B cell (primary cell): ENCODE measurements at regions not wholly inside any gene's neighbourhood (a gene's known extent, or its start where the extent isn't known, plus 50 kb on each side); places are given as distances from the start of the nearest gene placed in this dataset.

Experiments
- ATAC-seq: fragments of 200-7000 bp; cut with Tn5 transposase; one replicate; pipeline ENCODE4 v1.10.0; 2021; ENCODE audit warnings: low read depth, mild to moderate bottlenecking, moderate number of reproducible peaks, moderate library complexity
- CTCF ChIA-PET: fragments of 350-600 bp; sonication (Branson Sonifier 250); formaldehyde crosslinking; loops from one replicate; lab custom pipeline; 2021; ENCODE audit warnings: antibody characterized with exemption, inconsistent platforms; lab: Charles Lee
- POLR2A ChIA-PET: fragments of 350-600 bp; sonication (Branson Sonifier 250); formaldehyde crosslinking; loops from one replicate; lab custom pipeline; 2021; ENCODE audit warnings: antibody characterized with exemption; lab: Charles Lee
- DNase-seq: peaks from one replicate; pipeline ENCODE4 v3.0.0; 2013
- H2AFZ ChIP-seq: 2 replicates; pipeline ENCODE4 v1.6.1; 2012; ENCODE audit warnings: mild to moderate bottlenecking, low read depth, low read length; ENCODE audit not compliant: insufficient read depth, poor library complexity, severe bottlenecking
- H3K27ac ChIP-seq, 2 donors: 1 replicate in 1 of 2; 2 replicates in 1 of 2; pipeline ENCODE4 v1.5.1; 2012 to 2013; ENCODE audit warnings: low read length in 2 of 2, mild to moderate bottlenecking in 2 of 2, moderate library complexity in 1 of 2
- H3K27me3 ChIP-seq, 4 experiments: fragments of 200-600 bp in 1 of 4; sonication (generic) in 1 of 4; replicated peaks in 1 of 4; 1 replicate in 2 of 4; 2 replicates in 2 of 4; pipeline versions ENCODE4 v1.6.1 to v1.7.0; 2013 to 2016; ENCODE audit warnings: low read length in 3 of 4, mild to moderate bottlenecking in 2 of 4, mixed read lengths in 1 of 4, moderate library complexity in 1 of 4; ENCODE audit not compliant: insufficient read depth in 4 of 4, control insufficient read depth in 3 of 4; ENCODE audit errors: control extremely low read depth in 1 of 4
- H3K36me3 ChIP-seq, 2 experiments: replicated peaks in 1 of 2; 1 replicate in 1 of 2; 2 replicates in 1 of 2; pipeline versions ENCODE4 v1.6.1 to v1.7.1; 2013; ENCODE audit warnings: low read length in 1 of 2; ENCODE audit not compliant: insufficient read depth in 2 of 2, control insufficient read depth in 1 of 2; ENCODE audit errors: control extremely low read depth in 1 of 2, extremely low read depth in 1 of 2
- H3K4me1 ChIP-seq, 2 donors: fragments of 200-600 bp in 1 of 2; sonication (generic) in 1 of 2; 1 replicate in 1 of 2; 2 replicates in 1 of 2; pipeline versions ENCODE4 v1.5.1 to v1.6.1; 2013 to 2017; ENCODE audit warnings: low read length in 2 of 2; ENCODE audit not compliant: control insufficient read depth in 2 of 2, insufficient read depth in 2 of 2
- H3K4me2 ChIP-seq: replicated peaks from 2 replicates; pipeline ENCODE3; 2012; ENCODE audit warnings: mild to moderate bottlenecking, low read depth, low read length; ENCODE audit not compliant: poor library complexity, severe bottlenecking
- H3K4me3 ChIP-seq, 5 experiments: fragments of 200-600 bp in 1 of 5; sonication (generic) in 1 of 5; 1 replicate in 3 of 5; 2 replicates in 2 of 5; pipeline versions ENCODE4 v1.5.1 to v1.7.0; 2011 to 2016; ENCODE audit warnings: low read length in 4 of 5, mild to moderate bottlenecking in 4 of 5, low read depth in 2 of 5, control low read depth in 1 of 5, moderate library complexity in 1 of 5; ENCODE audit not compliant: insufficient read depth in 1 of 5; ENCODE audit errors: control extremely low read depth in 1 of 5, extremely low read depth in 1 of 5
- H3K79me2 ChIP-seq: fragments of 200-600 bp; sonication (generic); one replicate; pipeline ENCODE4 v1.6.0; 2016; ENCODE audit warnings: low read length; ENCODE audit not compliant: control insufficient read depth, insufficient read depth
- H3K9ac ChIP-seq: fragments of 200-600 bp; sonication (generic); 2 replicates; pipeline ENCODE4 v1.6.1; 2017; ENCODE audit warnings: mild to moderate bottlenecking, low read length, moderate library complexity
- H3K9me3 ChIP-seq, 3 donors: one replicate each; pipeline versions ENCODE4 v1.6.1 to v1.7.1; 2013; ENCODE audit warnings: low read length in 2 of 3; ENCODE audit not compliant: control insufficient read depth in 2 of 3, insufficient read depth in 1 of 3; ENCODE audit errors: control extremely low read depth in 1 of 3
- H4K20me1 ChIP-seq: 2 replicates; pipeline ENCODE4 v1.6.0; 2012; ENCODE audit warnings: mild to moderate bottlenecking, low read length; ENCODE audit not compliant: insufficient read depth, control insufficient read depth, poor library complexity, severe bottlenecking
- H3K27ac Mint-ChIP-seq: one replicate; pipeline ENCODE4 v1.8.0; 2021; ENCODE audit warnings: mixed read lengths
- H3K27me3 Mint-ChIP-seq: one replicate; pipeline ENCODE4 v1.8.0; 2021; ENCODE audit warnings: mixed read lengths
- H3K4me1 Mint-ChIP-seq: one replicate; pipeline ENCODE4 v1.8.0; 2021; ENCODE audit warnings: mixed read lengths
- H3K4me3 Mint-ChIP-seq: one replicate; pipeline ENCODE4 v1.8.0; 2021; ENCODE audit warnings: mixed read lengths
- H3K9me3 Mint-ChIP-seq: one replicate; pipeline ENCODE4 v1.8.0; 2022; ENCODE audit warnings: mixed read lengths; ENCODE audit not compliant: insufficient read depth
- CTCF ChIP-seq: fragments of 200-600 bp; IDR thresholded peaks from one replicate; pipeline ENCODE4 v1.8.0; 2022; ENCODE audit warnings: antibody characterized with exemption, mild to moderate bottlenecking
- EZH2 ChIP-seq: IDR thresholded peaks from 2 replicates; pipeline ENCODE4 v1.6.1; 2012; ENCODE audit warnings: borderline replicate concordance, low read depth, mild to moderate bottlenecking, moderate library complexity, low read length; ENCODE audit not compliant: insufficient read depth, poor library complexity, severe bottlenecking
- WGBS: methylation state at CpG from one replicate; pipeline ENCODE4 v1.1.5; 2013; ENCODE audit warnings: missing lambda C conversion rate; ENCODE audit not compliant: insufficient coverage; 5-methylcytosine and 5-hydroxymethylcytosine counted together
- intact Hi-C: fragments of 100-400 bp; cut with micrococcal nuclease; formaldehyde crosslinking; loops from one replicate; pipeline ENCODE4 v1.10.0; 2022

GRCh38 chr6:79863566-79863965 is 83.8 kb downstream of the ELOVL4 start:
- no peak overlapping the region for H3K9ac ChIP-seq
- Mint-ChIP-seq H3K9me3 (no peaks in the 10 kb centered on the region), H3K27ac (no peak overlapping the region), H3K27me3 (no peaks in the 10 kb centered on the region), H3K4me1 (no peaks in the 10 kb centered on the region), H3K4me3 (no peak overlapping the region)
- WGBS: 100% methylated on average over 1 of the region's 1 CpG
- no peaks in the 10 kb centered on the region for H3K9me3 ChIP-seq
- TF ChIP-seq EZH2 (no peak), CTCF (no peak)
- POLR2A ChIA-PET: no interaction called here
- intact Hi-C loops: no loop called here
- H4K20me1 ChIP-seq: no peaks in the 10 kb centered on the region
- no peak overlapping the region for H3K4me3 ChIP-seq
- ATAC-seq: no peak
- DNase-seq: no peak
- no peak overlapping the region for H2AFZ ChIP-seq
- no peaks in the 10 kb centered on the region for H3K36me3 ChIP-seq
- H3K4me2 ChIP-seq: no peak overlapping the region
- no peaks in the 10 kb centered on the region for H3K4me1 ChIP-seq
- H3K27me3 ChIP-seq: peaks cover 0 to 4% (median 0%) of the 10 kb centered on the region in 4 experiments
- no peak overlapping the region for H3K27ac ChIP-seq
- no peaks in the 10 kb centered on the region for H3K79me2 ChIP-seq
- CTCF ChIA-PET: interaction anchor here (1.5 kb wide), 1 partner anchor 10 kb away, joined by 3 read pairs; no protein-coding TSS in a partner anchor

GRCh38 chr6:79862711-79863110 is 84.6 kb downstream of the ELOVL4 start:
- Histone ChIP-seq H3K4me2 (no peak overlapping the region), H3K4me3 (no peak overlapping the region), H3K27ac (no peak overlapping the region), H3K9ac (no peak overlapping the region), H2AFZ (no peak overlapping the region), H4K20me1 (no peaks in the 10 kb centered on the region), H3K9me3 (no peaks in the 10 kb centered on the region), H3K79me2 (no peaks in the 10 kb centered on the region), H3K27me3 (peaks cover 0 to 4% (median 0%) of the 10 kb centered on the region in 4 experiments), H3K4me1 (no peaks in the 10 kb centered on the region), H3K36me3 (no peaks in the 10 kb centered on the region)
- no CpG with 5 or more reads among the region's 1 CpG for WGBS
- H3K9me3 Mint-ChIP-seq: no peaks in the 10 kb centered on the region
- H3K27ac Mint-ChIP-seq: no peak overlapping the region
- intact Hi-C loops: no loop called here
- ATAC-seq: no peak
- CTCF ChIA-PET: no interaction called here
- H3K4me1 Mint-ChIP-seq: no peaks in the 10 kb centered on the region
- no peaks in the 10 kb centered on the region for H3K27me3 Mint-ChIP-seq
- no peak overlapping the region for H3K4me3 Mint-ChIP-seq
- POLR2A ChIA-PET: no interaction called here
- no peak for TF ChIP-seq EZH2
- no peak for TF ChIP-seq CTCF
- no peak for DNase-seq
